Rectal smooth muscle tissue (tissue), 1 donor: ENCODE measurements at regions not wholly inside any gene's neighbourhood (a gene's known extent, or its start where the extent isn't known, plus 50 kb on each side); places are given as distances from the start of the nearest gene placed in this dataset.
"Not testable (repeated sequence)": the region's sequence is repeated elsewhere in the genome, so short reads cannot be mapped to it uniquely, and the experiment has no call there.

Experiments
- H3K27ac ChIP-seq: one replicate; pipeline ENCODE4 v1.7.0; 2013; ENCODE audit warnings: low read depth, low read length, inconsistent platforms
- H3K27me3 ChIP-seq: one replicate; pipeline ENCODE4 v1.7.0; 2013; ENCODE audit warnings: low read length; ENCODE audit not compliant: control insufficient read depth, insufficient read depth
- H3K36me3 ChIP-seq: one replicate; pipeline ENCODE4 v1.7.0; 2013; ENCODE audit warnings: low read length; ENCODE audit not compliant: control insufficient read depth, insufficient read depth
- H3K4me1 ChIP-seq: one replicate; pipeline ENCODE4 v1.7.0; 2013; ENCODE audit warnings: low read length; ENCODE audit not compliant: control insufficient read depth, insufficient read depth
- H3K4me3 ChIP-seq: one replicate; pipeline ENCODE4 v1.7.0; 2013; ENCODE audit warnings: low read length
- H3K9ac ChIP-seq: one replicate; pipeline ENCODE4 v1.7.0; 2013; ENCODE audit warnings: low read length

- no peaks in the 10 kb centered on the region for H3K27me3 ChIP-seq
- H3K27ac ChIP-seq: no peak overlapping the region
- no peaks in the 10 kb centered on the region for H3K36me3 ChIP-seq
- H3K4me1 ChIP-seq: peaks cover 3% of the 10 kb centered on the region
- H3K4me3 ChIP-seq: no peak overlapping the region
- H3K9ac ChIP-seq: no peak overlapping the region
Measured at GRCh38 chr1:47529520-47530098, 91.8 kb downstream of the FOXD2 start.

- peak overlapping the region; percentile 12 for H3K9ac ChIP-seq
- peak overlapping the region; percentile 63 for H3K4me3 ChIP-seq
- H3K36me3 ChIP-seq: no peaks in the 10 kb centered on the region
- H3K27ac ChIP-seq: peak overlapping the region; percentile 30
- peaks cover 3% of the 10 kb centered on the region for H3K4me1 ChIP-seq
- no peaks in the 10 kb centered on the region for H3K27me3 ChIP-seq
Measured at GRCh38 chr1:47532921-47533792, 95.3 kb downstream of the FOXD2 start.

- Histone ChIP-seq H3K27me3 (no peaks in the 10 kb centered on the region), H3K9ac (no peak overlapping the region), H3K4me1 (peaks cover 3% of the 10 kb centered on the region), H3K27ac (no peak overlapping the region), H3K36me3 (no peaks in the 10 kb centered on the region), H3K4me3 (no peak overlapping the region)
Measured at GRCh38 chr1:47533793-47534328, 96.0 kb downstream of the FOXD2 start.

GRCh38 chr1:47534436-47534835 is 96.6 kb downstream of the FOXD2 start:
- H3K4me3 ChIP-seq: no peak overlapping the region
- no peaks in the 10 kb centered on the region for H3K36me3 ChIP-seq
- H3K27ac ChIP-seq: no peak overlapping the region
- H3K27me3 ChIP-seq: no peaks in the 10 kb centered on the region
- peaks cover 3% of the 10 kb centered on the region for H3K4me1 ChIP-seq
- H3K9ac ChIP-seq: no peak overlapping the region

GRCh38 chr1:47536646-47537118 is 98.8 kb downstream of the FOXD2 start:
- H3K27ac ChIP-seq: no peak overlapping the region
- peaks cover 3% of the 10 kb centered on the region for H3K4me1 ChIP-seq

GRCh38 chr1:47537268-47537667 is 99.4 kb downstream of the FOXD2 start:
- no peak overlapping the region for H3K4me3 ChIP-seq

More at GRCh38 chr1:47536646-47537118, 98.8 kb downstream of the FOXD2 start:
- Histone ChIP-seq H3K4me3 (no peak overlapping the region), H3K36me3 (no peaks in the 10 kb centered on the region), H3K9ac (no peak overlapping the region), H3K27me3 (no peaks in the 10 kb centered on the region)

GRCh38 chr1:47537966-47538365 is 100.1 kb downstream of the FOXD2 start:
- Histone ChIP-seq H3K27me3 (no peaks in the 10 kb centered on the region), H3K27ac (no peak overlapping the region), H3K36me3 (no peaks in the 10 kb centered on the region)

More at GRCh38 chr1:47537268-47537667, 99.4 kb downstream of the FOXD2 start:
- Histone ChIP-seq H3K27me3 (no peaks in the 10 kb centered on the region), H3K9ac (no peak overlapping the region), H3K27ac (no peak overlapping the region), H3K4me1 (peaks cover 3% of the 10 kb centered on the region), H3K36me3 (no peaks in the 10 kb centered on the region)

GRCh38 chr1:47538530-47538929 is 100.7 kb downstream of the FOXD2 start:
- H3K27me3 ChIP-seq, H3K36me3 ChIP-seq, H3K4me3 ChIP-seq, H3K4me1 ChIP-seq, H3K9ac ChIP-seq, H3K27ac ChIP-seq: not testable (repeated sequence)

More at GRCh38 chr1:47537966-47538365, 100.1 kb downstream of the FOXD2 start:
- H3K4me3 ChIP-seq: no peak overlapping the region
- H3K4me1 ChIP-seq: no peaks in the 10 kb centered on the region
- no peak overlapping the region for H3K9ac ChIP-seq

GRCh38 chr1:47541705-47542104 is 103.9 kb downstream of the FOXD2 start:
- H3K27me3 ChIP-seq, H3K9ac ChIP-seq, H3K36me3 ChIP-seq, H3K4me3 ChIP-seq, H3K4me1 ChIP-seq, H3K27ac ChIP-seq: not testable (repeated sequence)

GRCh38 chr1:47543089-47543488 is 105.2 kb downstream of the FOXD2 start:
- H3K9ac ChIP-seq, H3K27me3 ChIP-seq, H3K27ac ChIP-seq, H3K36me3 ChIP-seq, H3K4me3 ChIP-seq, H3K4me1 ChIP-seq: not testable (repeated sequence)

- no peaks in the 10 kb centered on the region for H3K36me3 ChIP-seq
- H3K4me3 ChIP-seq: no peak overlapping the region
- no peak overlapping the region for H3K27ac ChIP-seq
- no peaks in the 10 kb centered on the region for H3K27me3 ChIP-seq
- H3K4me1 ChIP-seq: no peaks in the 10 kb centered on the region
- H3K9ac ChIP-seq: no peak overlapping the region
Measured at GRCh38 chr1:47545912-47546483, 108.2 kb downstream of the FOXD2 start.

- H3K4me1 ChIP-seq: no peaks in the 10 kb centered on the region
- no peak overlapping the region for H3K9ac ChIP-seq
- no peak overlapping the region for H3K4me3 ChIP-seq
- peaks cover 2% of the 10 kb centered on the region for H3K27me3 ChIP-seq
- H3K27ac ChIP-seq: no peak overlapping the region
- no peaks in the 10 kb centered on the region for H3K36me3 ChIP-seq
Measured at GRCh38 chr1:47547753-47548573, 110.1 kb downstream of the FOXD2 start.
